SK-N-SH (cell line): ENCODE measurements at regions not wholly inside any gene's neighbourhood (a gene's known extent, or its start where the extent isn't known, plus 50 kb on each side); places are given as distances from the start of the nearest gene placed in this dataset.
A peak's percentile ranks its signal among the peaks of the same experiment; 100 is the strongest.

Source experiments
- CTCF ChIA-PET: fragments of 300-600, 350-600 bp; formaldehyde crosslinking; extraction: SDS; loops from one replicate; lab custom pipeline; 2021; lab: Yijun Ruan, JAX
- POLR2A ChIA-PET: fragments of 350-600 bp; sonication (Branson Sonifier 250); formaldehyde crosslinking; extraction: SDS; loops from one replicate; lab custom pipeline; 2020; ENCODE audit warnings: antibody characterized with exemption, inconsistent platforms; lab: Yijun Ruan, JAX
- DNase-seq: peaks from one replicate; pipeline ENCODE4 v3.0.0; 2012
- H2AFZ ChIP-seq: fragments of 200-600 bp; sonication (generic); 2 replicates; pipeline ENCODE4 v1.8.1; 2016; ENCODE audit warnings: antibody characterized with exemption, mild to moderate bottlenecking, low read depth
- H3F3A ChIP-seq: fragments of 200-600 bp; sonication (generic); replicated peaks from 2 replicates; pipeline ENCODE3; 2016; ENCODE audit warnings: antibody characterized with exemption, mild to moderate bottlenecking; ENCODE audit not compliant: insufficient read depth
- H3K27ac ChIP-seq, 2 experiments: fragments of 200-500 bp in 1 of 2; fragments of 200-600 bp in 1 of 2; sonication (Bioruptor generic) in 1 of 2; sonication (generic), shearing (Covaris generic) in 1 of 2; 2 replicates each; pipeline versions ENCODE4 v1.5.1 to v1.6.1; 2014 to 2016; ENCODE audit warnings: low read depth in 2 of 2, inconsistent platforms in 1 of 2, low read length in 1 of 2, mild to moderate bottlenecking in 1 of 2, mixed read lengths in 1 of 2
- H3K27me3 ChIP-seq: fragments of 200-600 bp; sonication (generic), shearing (Covaris generic); 2 replicates; pipeline ENCODE4 v1.6.1; 2016; ENCODE audit warnings: mixed run types; ENCODE audit not compliant: insufficient read depth
- H3K36me3 ChIP-seq, 2 experiments: fragments of 200-500 bp in 1 of 2; fragments of 200-600 bp in 1 of 2; sonication (Bioruptor generic) in 1 of 2; sonication (generic) in 1 of 2; replicated peaks in 1 of 2; 2 replicates each; pipeline versions ENCODE3 to v1.5.1; 2014 to 2016; ENCODE audit warnings: low read length in 1 of 2, mild to moderate bottlenecking in 1 of 2; ENCODE audit not compliant: insufficient read depth in 2 of 2, control insufficient read depth in 1 of 2
- H3K4me1 ChIP-seq, 2 experiments: fragments of 200-500 bp in 1 of 2; fragments of 200-600 bp in 1 of 2; sonication (Bioruptor generic) in 1 of 2; sonication (generic), shearing (Covaris generic) in 1 of 2; 2 replicates each; pipeline versions ENCODE4 v1.5.1 to v1.6.1; 2014 to 2016; ENCODE audit warnings: low read depth in 1 of 2, low read length in 1 of 2, mixed run types in 1 of 2; ENCODE audit not compliant: insufficient read depth in 2 of 2, control insufficient read depth in 1 of 2
- H3K4me2 ChIP-seq: fragments of 200-600 bp; sonication (generic), shearing (Covaris generic); 2 replicates; pipeline ENCODE4 v1.6.1; 2017; ENCODE audit warnings: mixed run types
- H3K4me3 ChIP-seq, 2 experiments: fragments of 200-500 bp in 1 of 2; fragments of 200-600 bp in 1 of 2; sonication (Bioruptor generic) in 1 of 2; sonication (generic), shearing (Covaris generic) in 1 of 2; 2 replicates each; pipeline versions ENCODE4 v1.5.1 to v1.8.1; 2014 to 2016; ENCODE audit warnings: low read depth in 2 of 2, inconsistent platforms in 1 of 2, low read length in 1 of 2, mild to moderate bottlenecking in 1 of 2, mixed read lengths in 1 of 2, moderate library complexity in 1 of 2
- H3K79me2 ChIP-seq: fragments of 200-600 bp; sonication (generic); 2 replicates; pipeline ENCODE4 v1.8.1; 2017; ENCODE audit warnings: mild to moderate bottlenecking; ENCODE audit not compliant: insufficient read depth
- H3K9ac ChIP-seq: fragments of 200-600 bp; sonication (generic); 2 replicates; pipeline ENCODE4 v1.6.1; 2017; ENCODE audit warnings: mixed run types
- H3K9me2 ChIP-seq: fragments of 200-600 bp; sonication (generic); 2 replicates; pipeline ENCODE4 v1.6.1; 2017; ENCODE audit warnings: mixed run types
- H3K9me3 ChIP-seq: fragments of 200-600 bp; sonication (generic); 2 replicates; pipeline ENCODE4 v1.6.1; 2017; ENCODE audit warnings: mixed run types, mild to moderate bottlenecking, moderate library complexity
- H4K20me1 ChIP-seq: fragments of 200-600 bp; sonication (generic); 2 replicates; pipeline ENCODE4 v1.6.1; 2017; ENCODE audit warnings: mild to moderate bottlenecking, mixed run types; ENCODE audit not compliant: insufficient read depth
- ELF1 ChIP-seq: IDR thresholded peaks from 2 replicates; pipeline ENCODE4 v1.4.0; 2012
- EZH2phosphoT487 ChIP-seq: fragments of 200-600 bp; sonication (generic); IDR thresholded peaks from 2 replicates; pipeline ENCODE4 v1.6.1; 2017; ENCODE audit warnings: low read depth, mixed run types, mild to moderate bottlenecking, antibody characterized with exemption, moderate library complexity, borderline replicate concordance
- FOXJ3 ChIP-seq: sonication (generic); formaldehyde crosslinking; IDR thresholded peaks from 2 replicates; pipeline ENCODE4 v1.5.1; 2020; ENCODE audit warnings: mild to moderate bottlenecking, missing genetic modification reagents
- GATA2 ChIP-seq: sonication (generic); formaldehyde crosslinking; IDR thresholded peaks from 2 replicates; pipeline ENCODE4 v1.5.0; 2020; ENCODE audit warnings: mild to moderate bottlenecking, missing genetic modification reagents
- RAD21 ChIP-seq: IDR thresholded peaks from 2 replicates; pipeline ENCODE4 v1.6.1; 2012; ENCODE audit warnings: mild to moderate bottlenecking, low read length
- RCOR1 ChIP-seq: fragments of 150-350 bp; IDR thresholded peaks from 2 replicates; pipeline ENCODE4 v1.6.1; 2017; ENCODE audit warnings: antibody characterized with exemption, low read length
- RFX5 ChIP-seq: IDR thresholded peaks from 2 replicates; pipeline ENCODE4 v1.6.1; 2012; ENCODE audit warnings: mild to moderate bottlenecking, improper control_type of control experiment, low read length
- SIN3A ChIP-seq: IDR thresholded peaks from 2 replicates; pipeline ENCODE4 v1.6.1; 2012; ENCODE audit warnings: low read depth, mild to moderate bottlenecking, low read length, moderate library complexity, borderline replicate concordance
- SMC3 ChIP-seq: IDR thresholded peaks from 2 replicates; pipeline ENCODE4 v1.6.1; 2012; ENCODE audit warnings: low read depth, low read length, improper control_type of control experiment
- TEAD4 ChIP-seq: IDR thresholded peaks from 2 replicates; pipeline ENCODE4 v1.4.0; 2012; ENCODE audit warnings: mild to moderate bottlenecking, borderline replicate concordance; ENCODE audit not compliant: insufficient read depth
- WGBS: methylation state at CpG from one replicate; pipeline ENCODE4 v1.1.6; 2017; ENCODE audit warnings: low lambda C conversion rate; 5-methylcytosine and 5-hydroxymethylcytosine counted together
- TF ChIP-seq, protein P1 (sequence below): IDR thresholded peaks from 2 replicates; pipeline ENCODE4 v1.4.0; 2012; ENCODE audit warnings: low read depth
- TF ChIP-seq, protein P2 (sequence below): IDR thresholded peaks from 2 replicates; pipeline ENCODE4 v1.4.0; 2012; ENCODE audit warnings: low read depth, borderline replicate concordance
- TF ChIP-seq, protein P3 (sequence below): fragments of 200-600 bp; sonication (generic); IDR thresholded peaks from 2 replicates; pipeline ENCODE4 v1.6.1; 2017; ENCODE audit warnings: antibody characterized with exemption, mild to moderate bottlenecking, moderate library complexity
- TF ChIP-seq, protein P4 (sequence below): IDR thresholded peaks from 2 replicates; pipeline ENCODE4; 2012

DNA sequence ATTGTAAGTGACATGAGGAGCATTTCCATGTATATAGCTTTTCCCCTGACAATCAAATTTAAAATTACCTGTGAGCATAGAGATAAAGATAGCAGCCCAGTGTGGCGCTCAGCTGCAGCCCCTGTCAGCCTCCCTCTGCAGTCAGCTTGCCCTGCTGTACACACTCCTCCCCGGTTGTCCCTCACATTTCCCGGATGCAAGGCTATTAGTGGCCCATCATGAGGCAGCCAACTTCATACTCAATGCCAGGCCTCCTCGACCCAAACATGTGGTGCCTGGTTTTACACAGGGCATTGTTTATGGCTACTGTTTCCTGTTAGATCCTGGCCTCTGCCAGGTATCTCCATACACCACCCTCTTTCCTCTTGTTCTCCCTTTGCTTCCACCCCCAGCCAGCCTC is 116.1 kb upstream of the SH3BP4 start:
- no peak for TF ChIP-seq TEAD4
- TF ChIP-seq, protein P1, sequence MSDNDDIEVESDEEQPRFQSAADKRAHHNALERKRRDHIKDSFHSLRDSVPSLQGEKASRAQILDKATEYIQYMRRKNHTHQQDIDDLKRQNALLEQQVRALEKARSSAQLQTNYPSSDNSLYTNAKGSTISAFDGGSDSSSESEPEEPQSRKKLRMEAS: no peak
- TF ChIP-seq SIN3A: no peak
- no peak for TF ChIP-seq RFX5
- TF ChIP-seq RCOR1: no peak
- TF ChIP-seq, protein P2, sequence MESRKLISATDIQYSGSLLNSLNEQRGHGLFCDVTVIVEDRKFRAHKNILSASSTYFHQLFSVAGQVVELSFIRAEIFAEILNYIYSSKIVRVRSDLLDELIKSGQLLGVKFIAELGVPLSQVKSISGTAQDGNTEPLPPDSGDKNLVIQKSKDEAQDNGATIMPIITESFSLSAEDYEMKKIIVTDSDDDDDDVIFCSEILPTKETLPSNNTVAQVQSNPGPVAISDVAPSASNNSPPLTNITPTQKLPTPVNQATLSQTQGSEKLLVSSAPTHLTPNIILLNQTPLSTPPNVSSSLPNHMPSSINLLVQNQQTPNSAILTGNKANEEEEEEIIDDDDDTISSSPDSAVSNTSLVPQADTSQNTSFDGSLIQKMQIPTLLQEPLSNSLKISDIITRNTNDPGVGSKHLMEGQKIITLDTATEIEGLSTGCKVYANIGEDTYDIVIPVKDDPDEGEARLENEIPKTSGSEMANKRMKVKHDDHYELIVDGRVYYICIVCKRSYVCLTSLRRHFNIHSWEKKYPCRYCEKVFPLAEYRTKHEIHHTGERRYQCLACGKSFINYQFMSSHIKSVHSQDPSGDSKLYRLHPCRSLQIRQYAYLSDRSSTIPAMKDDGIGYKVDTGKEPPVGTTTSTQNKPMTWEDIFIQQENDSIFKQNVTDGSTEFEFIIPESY: no peak
- TF ChIP-seq RAD21: no peak
- TF ChIP-seq, protein P3, sequence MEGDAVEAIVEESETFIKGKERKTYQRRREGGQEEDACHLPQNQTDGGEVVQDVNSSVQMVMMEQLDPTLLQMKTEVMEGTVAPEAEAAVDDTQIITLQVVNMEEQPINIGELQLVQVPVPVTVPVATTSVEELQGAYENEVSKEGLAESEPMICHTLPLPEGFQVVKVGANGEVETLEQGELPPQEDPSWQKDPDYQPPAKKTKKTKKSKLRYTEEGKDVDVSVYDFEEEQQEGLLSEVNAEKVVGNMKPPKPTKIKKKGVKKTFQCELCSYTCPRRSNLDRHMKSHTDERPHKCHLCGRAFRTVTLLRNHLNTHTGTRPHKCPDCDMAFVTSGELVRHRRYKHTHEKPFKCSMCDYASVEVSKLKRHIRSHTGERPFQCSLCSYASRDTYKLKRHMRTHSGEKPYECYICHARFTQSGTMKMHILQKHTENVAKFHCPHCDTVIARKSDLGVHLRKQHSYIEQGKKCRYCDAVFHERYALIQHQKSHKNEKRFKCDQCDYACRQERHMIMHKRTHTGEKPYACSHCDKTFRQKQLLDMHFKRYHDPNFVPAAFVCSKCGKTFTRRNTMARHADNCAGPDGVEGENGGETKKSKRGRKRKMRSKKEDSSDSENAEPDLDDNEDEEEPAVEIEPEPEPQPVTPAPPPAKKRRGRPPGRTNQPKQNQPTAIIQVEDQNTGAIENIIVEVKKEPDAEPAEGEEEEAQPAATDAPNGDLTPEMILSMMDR: no peak
- TF ChIP-seq, protein P4, sequence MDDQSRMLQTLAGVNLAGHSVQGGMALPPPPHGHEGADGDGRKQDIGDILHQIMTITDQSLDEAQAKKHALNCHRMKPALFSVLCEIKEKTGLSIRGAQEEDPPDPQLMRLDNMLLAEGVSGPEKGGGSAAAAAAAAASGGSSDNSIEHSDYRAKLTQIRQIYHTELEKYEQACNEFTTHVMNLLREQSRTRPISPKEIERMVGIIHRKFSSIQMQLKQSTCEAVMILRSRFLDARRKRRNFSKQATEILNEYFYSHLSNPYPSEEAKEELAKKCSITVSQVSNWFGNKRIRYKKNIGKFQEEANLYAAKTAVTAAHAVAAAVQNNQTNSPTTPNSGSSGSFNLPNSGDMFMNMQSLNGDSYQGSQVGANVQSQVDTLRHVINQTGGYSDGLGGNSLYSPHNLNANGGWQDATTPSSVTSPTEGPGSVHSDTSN: no peak
- ChIA-PET POLR2A (no interaction called here), CTCF (interaction anchor here (0.5 to 1.2 kb wide), 2 partner anchors 10 to 587 kb away, joined by 3 read pairs; no protein-coding TSS in a partner anchor)
- Histone ChIP-seq H3K36me3 (no peaks in the 10 kb centered on the region), H4K20me1 (no peaks in the 10 kb centered on the region), H3K4me2 (no peak overlapping the region), H3K9ac (no peak overlapping the region), H3K79me2 (no peaks in the 10 kb centered on the region), H3K9me3 (no peaks in the 10 kb centered on the region), H3K4me3 (no peak overlapping the region), H3K27ac (peak overlapping the region in 1 of 2 experiments; percentile 85; a peak in 2 of 4 replicates), H3K4me1 (peaks cover 4 to 12% of the 10 kb centered on the region in 2 experiments; a peak in 3 of 4 replicates), H2AFZ (no peak overlapping the region), H3F3A (peaks cover 4% of the 10 kb centered on the region), H3K27me3 (no peaks in the 10 kb centered on the region), H3K9me2 (no peaks in the 10 kb centered on the region)
- peak; percentile 44 for DNase-seq
- WGBS: 79% methylated on average over 4 of the region's 4 CpGs

DNA sequence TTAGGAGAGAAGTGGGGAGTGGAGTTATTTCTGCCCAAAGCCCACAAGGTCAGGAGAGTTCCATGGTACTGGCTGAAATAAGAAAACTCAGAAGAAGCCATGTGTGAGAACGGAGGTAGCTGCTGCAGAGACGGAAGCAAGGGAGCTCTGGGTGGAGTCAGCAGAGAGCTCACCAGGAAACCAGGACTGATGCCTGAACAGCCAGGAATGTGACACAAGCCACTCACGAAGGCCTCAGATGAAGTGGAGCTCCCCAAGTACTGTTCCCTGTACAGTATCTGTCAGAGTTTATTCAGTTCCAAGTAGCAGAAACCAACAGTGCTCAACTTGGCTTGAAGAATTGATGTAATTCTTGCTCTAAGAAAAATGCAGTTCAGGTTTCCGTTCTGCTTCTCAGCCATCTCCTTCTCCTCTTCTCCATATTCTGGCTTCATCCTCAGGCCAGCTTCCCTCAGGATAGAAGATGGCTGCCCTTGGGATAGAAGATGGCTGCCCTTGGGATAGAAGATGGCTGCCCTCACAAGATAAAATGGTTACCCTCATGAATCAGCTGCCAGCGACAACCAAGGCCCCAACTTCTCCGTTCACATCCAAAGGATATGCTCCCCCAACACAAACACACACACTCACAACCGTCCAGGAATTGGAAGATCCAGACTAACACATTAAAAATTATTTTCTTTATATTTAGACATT is 117.4 kb upstream of the SH3BP4 start:
- ChIA-PET CTCF (interaction anchor here (0.7 to 1.2 kb wide), 2 partner anchors 11 to 180 kb away, joined by 3 read pairs; no protein-coding TSS in a partner anchor), POLR2A (no interaction called here)

More for the DNA sequence above, 117.4 kb upstream of the SH3BP4 start:
- Histone ChIP-seq H3K9me3 (no peaks in the 10 kb centered on the region), H3K36me3 (no peaks in the 10 kb centered on the region), H3K27ac (no peak overlapping the region), H3K4me2 (no peak overlapping the region), H3K27me3 (no peaks in the 10 kb centered on the region), H3K4me1 (peaks cover 0 to 12% of the 10 kb centered on the region in 2 experiments; a peak in 2 of 4 replicates), H3F3A (no peaks in the 10 kb centered on the region), H2AFZ (no peak overlapping the region), H3K4me3 (no peak overlapping the region), H3K79me2 (no peaks in the 10 kb centered on the region), H3K9me2 (no peaks in the 10 kb centered on the region), H3K9ac (no peak overlapping the region), H4K20me1 (no peaks in the 10 kb centered on the region)
- TF ChIP-seq GATA2: no peak
- no peak for TF ChIP-seq ELF1
- no peak for TF ChIP-seq EZH2phosphoT487
- no peak for TF ChIP-seq FOXJ3 (CRISPR knock-in tag)
- TF ChIP-seq, protein P4: no peak
- no peak for TF ChIP-seq SMC3
- no peak for TF ChIP-seq RCOR1
- 91% methylated on average over 7 of the region's 7 CpGs for WGBS
- DNase-seq: no peak
